ENCODE measurements at regions not wholly inside any gene's neighbourhood (a gene's known extent, or its start where the extent isn't known, plus 50 kb on each side); places are given as distances from the start of the nearest gene placed in this dataset.

DNA sequence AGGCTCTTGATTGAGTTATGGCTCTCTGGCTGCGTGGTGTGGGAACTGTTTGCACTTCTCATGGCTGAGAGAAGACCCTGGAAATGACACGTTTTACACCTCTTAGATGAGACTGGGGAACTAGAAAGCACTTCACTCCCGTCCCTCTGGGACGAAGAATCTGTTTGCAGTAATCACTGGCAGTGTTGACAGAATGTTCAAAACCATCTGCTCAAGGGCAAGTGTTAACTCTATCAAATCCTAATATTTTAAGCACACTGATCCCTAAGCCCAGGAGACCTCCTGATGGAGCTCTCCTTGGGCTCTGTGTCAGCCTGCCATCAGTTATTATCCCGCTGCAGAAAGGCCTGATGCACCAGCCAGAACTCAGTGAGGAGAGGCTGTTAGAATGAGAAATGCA, 323.8 kb upstream of the DNAJC19 start:
- Mint-ChIP-seq H3K27me3 (ENCODE audit: unreplicated experiment) (no peaks in the 10 kb centered on the region), H3K36me3 (ENCODE audit: low read depth, unreplicated experiment) (no peaks in the 10 kb centered on the region), H3K4me1 (ENCODE audit: unreplicated experiment) (peaks cover 22% of the 10 kb centered on the region), H3K27ac (ENCODE audit: unreplicated experiment) (no peak overlapping the region), H3K4me3 (ENCODE audit: unreplicated experiment) (no peak overlapping the region), H3K9me3 (ENCODE audit: unreplicated experiment) (no peaks in the 10 kb centered on the region)
- DNase-seq (ENCODE audit: low spot score) = no peak
- TF ChIP-seq, protein P1, sequence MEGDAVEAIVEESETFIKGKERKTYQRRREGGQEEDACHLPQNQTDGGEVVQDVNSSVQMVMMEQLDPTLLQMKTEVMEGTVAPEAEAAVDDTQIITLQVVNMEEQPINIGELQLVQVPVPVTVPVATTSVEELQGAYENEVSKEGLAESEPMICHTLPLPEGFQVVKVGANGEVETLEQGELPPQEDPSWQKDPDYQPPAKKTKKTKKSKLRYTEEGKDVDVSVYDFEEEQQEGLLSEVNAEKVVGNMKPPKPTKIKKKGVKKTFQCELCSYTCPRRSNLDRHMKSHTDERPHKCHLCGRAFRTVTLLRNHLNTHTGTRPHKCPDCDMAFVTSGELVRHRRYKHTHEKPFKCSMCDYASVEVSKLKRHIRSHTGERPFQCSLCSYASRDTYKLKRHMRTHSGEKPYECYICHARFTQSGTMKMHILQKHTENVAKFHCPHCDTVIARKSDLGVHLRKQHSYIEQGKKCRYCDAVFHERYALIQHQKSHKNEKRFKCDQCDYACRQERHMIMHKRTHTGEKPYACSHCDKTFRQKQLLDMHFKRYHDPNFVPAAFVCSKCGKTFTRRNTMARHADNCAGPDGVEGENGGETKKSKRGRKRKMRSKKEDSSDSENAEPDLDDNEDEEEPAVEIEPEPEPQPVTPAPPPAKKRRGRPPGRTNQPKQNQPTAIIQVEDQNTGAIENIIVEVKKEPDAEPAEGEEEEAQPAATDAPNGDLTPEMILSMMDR (IDR thresholded peaks at IDR 0.05; ENCODE audit: unreplicated experiment) = no peak

- TF ChIP-seq, protein P1 (IDR thresholded peaks at IDR 0.05; ENCODE audit: unreplicated experiment) = no peak
- H3K27me3 Mint-ChIP-seq (ENCODE audit: unreplicated experiment) = no peaks in the 10 kb centered on the region
- no peaks in the 10 kb centered on the region for H3K36me3 Mint-ChIP-seq (ENCODE audit: low read depth, unreplicated experiment)
- no peak for DNase-seq (ENCODE audit: low spot score)
- no peak overlapping the region for H3K4me3 Mint-ChIP-seq (ENCODE audit: unreplicated experiment)
- H3K27ac Mint-ChIP-seq (ENCODE audit: unreplicated experiment) = no peak overlapping the region
- peaks cover 18% of the 10 kb centered on the region for H3K4me1 Mint-ChIP-seq (ENCODE audit: unreplicated experiment)
- H3K9me3 Mint-ChIP-seq (ENCODE audit: unreplicated experiment) = no peaks in the 10 kb centered on the region
Observed at GRCh38 chr3:181311186-181311585, 321.6 kb upstream of the DNAJC19 start.

GRCh38 chr3:181302960-181303359, 313.4 kb upstream of the DNAJC19 start:
- no peaks in the 10 kb centered on the region for H3K27me3 Mint-ChIP-seq (ENCODE audit: unreplicated experiment)

DNA sequence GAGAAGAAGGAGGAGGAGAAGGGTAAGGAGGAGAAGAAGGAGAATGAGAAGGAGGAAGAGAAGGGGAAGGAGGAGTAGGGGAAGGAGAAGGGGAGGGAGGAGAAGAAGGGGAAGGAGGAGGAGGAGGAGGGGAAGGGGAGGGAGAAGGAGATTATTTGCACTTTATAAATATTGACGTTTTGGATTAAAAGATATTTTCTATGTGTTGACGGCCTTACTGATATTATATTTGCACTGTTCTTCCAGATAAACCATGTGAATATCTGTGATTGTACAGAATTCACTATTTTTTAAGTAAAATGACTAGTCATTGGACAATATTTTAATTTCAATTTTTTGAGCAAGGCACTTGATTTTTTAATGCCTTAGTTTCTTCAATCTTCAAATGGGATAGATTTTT, 310.5 kb upstream of the DNAJC19 start:
- Mint-ChIP-seq H3K27me3 (ENCODE audit: unreplicated experiment) (no peaks in the 10 kb centered on the region), H3K9me3 (ENCODE audit: unreplicated experiment) (no peaks in the 10 kb centered on the region), H3K27ac (ENCODE audit: unreplicated experiment) (no peak overlapping the region), H3K36me3 (ENCODE audit: low read depth, unreplicated experiment) (no peaks in the 10 kb centered on the region), H3K4me1 (ENCODE audit: unreplicated experiment) (no peaks in the 10 kb centered on the region), H3K4me3 (ENCODE audit: unreplicated experiment) (no peak overlapping the region)
- no peak for DNase-seq (ENCODE audit: low spot score)
- TF ChIP-seq, protein P1 (IDR thresholded peaks at IDR 0.05; ENCODE audit: unreplicated experiment) = no peak

More at GRCh38 chr3:181302960-181303359, 313.4 kb upstream of the DNAJC19 start:
- Mint-ChIP-seq H3K36me3 (ENCODE audit: low read depth, unreplicated experiment) (no peaks in the 10 kb centered on the region), H3K27ac (ENCODE audit: unreplicated experiment) (no peak overlapping the region), H3K4me3 (ENCODE audit: unreplicated experiment) (no peak overlapping the region), H3K4me1 (ENCODE audit: unreplicated experiment) (no peaks in the 10 kb centered on the region), H3K9me3 (ENCODE audit: unreplicated experiment) (no peaks in the 10 kb centered on the region)
- TF ChIP-seq, protein P1 (IDR thresholded peaks at IDR 0.05; ENCODE audit: unreplicated experiment) = no peak
- DNase-seq (ENCODE audit: low spot score) = no peak

- H3K27me3 Mint-ChIP-seq (ENCODE audit: unreplicated experiment) = no peaks in the 10 kb centered on the region
- no peak overlapping the region for H3K27ac Mint-ChIP-seq (ENCODE audit: unreplicated experiment)
- no peak overlapping the region for H3K4me3 Mint-ChIP-seq (ENCODE audit: unreplicated experiment)
- no peaks in the 10 kb centered on the region for H3K9me3 Mint-ChIP-seq (ENCODE audit: unreplicated experiment)
- no peaks in the 10 kb centered on the region for H3K36me3 Mint-ChIP-seq (ENCODE audit: low read depth, unreplicated experiment)
- no peaks in the 10 kb centered on the region for H3K4me1 Mint-ChIP-seq (ENCODE audit: unreplicated experiment)
- DNase-seq (ENCODE audit: low spot score) = no peak
- TF ChIP-seq, protein P1 (IDR thresholded peaks at IDR 0.05; ENCODE audit: unreplicated experiment) = no peak
Observed at GRCh38 chr3:181298421-181298820, 308.9 kb upstream of the DNAJC19 start.
